PFSK-1 (cell line): ENCODE measurements at regions not wholly inside any gene's neighbourhood (a gene's known extent, or its start where the extent isn't known, plus 50 kb on each side); places are given as distances from the start of the nearest gene placed in this dataset.

Experiments
- FOXP2 ChIP-seq: optimal IDR thresholded peaks from 2 replicates; pipeline ENCODE3; 2011; ENCODE audit warnings: borderline replicate concordance, control low read depth, inconsistent platforms; ENCODE audit not compliant: insufficient read depth; ENCODE audit errors: extremely low read length, extremely low read depth
- POLR2AphosphoS5 ChIP-seq: IDR thresholded peaks from 2 replicates; pipeline ENCODE4 v1.6.1; 2012; ENCODE audit warnings: low read depth, mild to moderate bottlenecking, control low read depth, low read length, moderate library complexity
- REST ChIP-seq, 2 experiments: IDR thresholded peaks; 2 replicates each; pipeline versions ENCODE4 v1.6.1 to v1.8.0; 2011 to 2012; ENCODE audit warnings: low read depth in 2 of 2, low read length in 2 of 2, control low read depth in 1 of 2, inconsistent platforms in 1 of 2, mild to moderate bottlenecking in 1 of 2, moderate library complexity in 1 of 2; ENCODE audit not compliant: insufficient read depth in 1 of 2
- SIN3A ChIP-seq: IDR thresholded peaks from 2 replicates; pipeline ENCODE4 v1.6.1; 2012; ENCODE audit warnings: mild to moderate bottlenecking, low read length, moderate library complexity, borderline replicate concordance; ENCODE audit not compliant: insufficient read depth
- TAF1 ChIP-seq: IDR thresholded peaks from 2 replicates; pipeline ENCODE4 v1.6.1; 2012; ENCODE audit warnings: low read length, control low read depth, borderline replicate concordance; ENCODE audit not compliant: insufficient read depth

DNA sequence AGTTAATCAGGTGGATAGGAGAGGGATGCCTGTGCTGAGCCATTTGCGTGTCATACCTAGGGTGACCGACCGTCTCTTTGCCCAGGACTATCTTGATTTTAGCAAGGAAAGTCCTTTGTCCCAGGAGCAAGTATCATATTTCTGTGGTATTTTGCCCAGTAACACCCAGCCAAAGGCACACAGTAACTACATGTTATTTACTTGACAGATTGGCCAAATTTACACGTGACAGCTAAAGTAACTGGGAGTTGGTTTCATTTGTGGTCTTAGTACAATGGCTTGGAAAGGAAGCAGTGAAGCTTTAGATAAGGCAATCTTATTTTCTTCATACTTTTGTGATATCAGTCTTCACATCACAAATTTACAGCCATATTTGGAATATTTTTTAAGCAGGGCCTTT is 142.1 kb downstream of the JCAD start:
- TF ChIP-seq POLR2AphosphoS5, result no peak

DNA sequence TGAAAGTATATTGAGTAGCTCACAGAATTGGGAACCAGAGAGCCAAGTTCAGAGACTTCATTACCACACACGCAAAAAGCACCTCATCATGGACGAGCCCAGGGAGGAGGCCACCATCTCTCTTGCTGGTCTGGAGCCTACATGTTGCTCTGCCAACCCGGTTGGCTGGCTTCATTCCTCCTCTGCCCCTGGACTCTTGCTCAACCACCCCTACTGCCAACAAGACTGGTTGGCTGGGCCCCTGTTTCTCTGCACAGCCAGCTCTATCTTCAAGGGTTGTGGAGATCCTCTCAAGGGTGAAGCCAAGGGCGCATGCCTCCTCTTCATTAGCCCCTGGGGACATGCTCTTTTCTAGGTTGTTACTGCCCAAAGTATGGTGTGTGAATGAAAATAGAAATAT is 142.7 kb downstream of the JCAD start:
- no peak for TF ChIP-seq SIN3A

DNA sequence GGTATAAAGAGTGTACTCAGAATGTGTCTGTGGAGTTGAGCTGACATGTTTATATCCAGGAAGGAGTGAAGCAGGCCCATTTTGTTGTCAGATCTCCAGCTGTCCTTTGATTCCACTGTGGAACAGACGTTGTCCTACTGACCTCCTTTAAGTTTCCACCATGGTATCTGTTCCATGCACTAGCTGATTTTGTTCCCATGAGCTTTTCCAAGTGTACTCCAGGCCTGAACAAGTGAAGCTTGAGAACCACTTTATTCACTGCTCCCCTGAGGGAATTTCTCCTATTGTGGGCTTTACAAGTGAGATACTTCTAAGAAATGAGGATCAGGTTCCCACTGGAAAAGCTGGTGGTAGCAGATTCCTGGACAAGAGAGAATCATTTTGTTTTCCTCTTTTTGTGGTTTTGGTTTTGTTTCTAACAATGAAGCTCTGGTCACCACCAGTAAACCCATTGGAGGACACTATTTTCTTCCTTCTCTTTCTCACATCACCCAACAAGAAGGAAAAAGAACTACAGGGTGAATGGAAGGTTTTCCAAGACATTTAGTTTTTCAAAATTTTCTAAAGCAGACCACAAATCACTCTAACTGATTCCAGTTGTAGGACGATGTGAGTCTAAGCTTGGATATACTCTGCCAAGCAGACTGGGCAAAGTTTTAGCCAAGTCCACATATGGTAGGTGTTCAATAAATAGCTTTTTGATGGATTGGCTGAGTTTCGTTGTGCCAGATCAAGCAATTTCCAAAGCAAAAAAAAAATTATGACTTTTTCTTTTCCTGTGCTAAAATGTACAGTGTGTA is 144.2 kb downstream of the JCAD start:
- TF ChIP-seq SIN3A (no peak), POLR2AphosphoS5 (no peak), REST (IDR thresholded peaks at IDR 0.05; ENCODE audit: insufficient read depth in 1 of 2, low read depth in 2 of 2, low read length in 2 of 2) (no peak), TAF1 (no peak), FOXP2 (no peak)

DNA sequence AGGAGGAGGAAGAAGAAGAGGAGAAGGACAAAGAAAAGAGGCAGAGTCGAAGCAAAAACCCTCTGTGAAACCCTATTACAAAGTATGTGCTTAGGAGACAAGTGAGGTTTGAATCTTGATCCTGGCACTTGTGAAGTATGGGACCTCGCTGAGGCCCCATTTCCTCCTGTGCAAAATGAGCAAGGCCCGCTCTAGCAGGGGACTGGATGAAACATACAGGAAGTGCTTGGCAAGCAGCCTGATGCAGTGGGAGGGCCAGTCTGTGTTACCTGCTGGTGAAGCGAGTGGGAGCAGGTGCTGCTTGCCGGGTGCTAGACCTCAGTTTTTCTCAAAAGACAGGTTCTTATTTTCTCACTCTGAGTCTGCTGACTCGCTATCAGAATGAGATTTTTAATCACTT is 150.4 kb downstream of the JCAD start:
- TF ChIP-seq FOXP2 (no peak), POLR2AphosphoS5 (no peak), TAF1 (no peak)

DNA sequence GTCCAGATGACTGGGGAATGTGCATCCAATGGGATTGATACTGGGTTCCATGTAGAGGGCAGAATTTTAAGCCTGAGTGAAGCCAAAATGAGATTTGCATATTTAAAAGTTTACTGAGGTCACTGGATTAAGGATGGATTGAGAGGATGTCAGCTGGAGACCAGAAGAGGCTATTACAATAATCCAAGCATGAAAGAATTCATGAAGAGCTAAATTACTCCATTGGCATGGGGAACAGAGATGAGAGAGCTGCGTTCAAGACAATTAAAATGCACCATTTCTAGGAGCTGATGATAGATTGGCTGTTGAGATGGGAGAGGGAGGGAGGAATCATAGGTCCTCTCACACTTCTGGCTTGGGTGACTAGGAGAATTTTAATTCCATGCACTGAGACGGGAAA is 158.5 kb downstream of the JCAD start:
- no peak for TF ChIP-seq SIN3A
- no peak for TF ChIP-seq TAF1
- no peak for TF ChIP-seq REST (IDR thresholded peaks at IDR 0.05; ENCODE audit: insufficient read depth in 1 of 2, low read depth in 2 of 2, low read length in 2 of 2)

- TF ChIP-seq FOXP2 (no peak), SIN3A (no peak)
Observed at GRCh38 chr10:29897999-29898716, 161.2 kb downstream of the JCAD start.

DNA sequence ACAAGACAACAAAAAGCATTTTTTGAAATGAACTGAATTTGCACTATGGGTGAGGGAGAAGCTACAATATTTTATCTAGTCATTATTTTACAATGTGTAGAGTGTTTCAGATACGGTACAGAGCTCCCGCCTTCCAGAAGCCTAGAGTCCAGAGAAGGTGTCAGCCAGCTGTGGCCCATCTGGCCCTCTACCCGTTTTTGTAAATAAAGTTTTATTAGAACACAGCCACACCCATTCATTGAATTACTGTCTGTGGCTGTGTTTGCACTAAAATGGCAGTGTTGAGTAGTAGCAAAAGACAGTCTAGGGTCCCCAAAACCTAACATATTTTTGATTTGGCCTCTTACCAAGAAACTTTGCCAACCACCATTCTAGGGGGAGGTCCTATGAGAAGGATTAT is 162.0 kb downstream of the JCAD start:
- TF ChIP-seq TAF1 (no peak), FOXP2 (no peak), REST (IDR thresholded peaks at IDR 0.05; ENCODE audit: insufficient read depth in 1 of 2, low read depth in 2 of 2, low read length in 2 of 2) (no peak), SIN3A (no peak), POLR2AphosphoS5 (no peak)
